ENCODE measurements at regions not wholly inside any gene's neighbourhood (a gene's known extent, or its start where the extent isn't known, plus 50 kb on each side); places are given as distances from the start of the nearest gene placed in this dataset.

DNA sequence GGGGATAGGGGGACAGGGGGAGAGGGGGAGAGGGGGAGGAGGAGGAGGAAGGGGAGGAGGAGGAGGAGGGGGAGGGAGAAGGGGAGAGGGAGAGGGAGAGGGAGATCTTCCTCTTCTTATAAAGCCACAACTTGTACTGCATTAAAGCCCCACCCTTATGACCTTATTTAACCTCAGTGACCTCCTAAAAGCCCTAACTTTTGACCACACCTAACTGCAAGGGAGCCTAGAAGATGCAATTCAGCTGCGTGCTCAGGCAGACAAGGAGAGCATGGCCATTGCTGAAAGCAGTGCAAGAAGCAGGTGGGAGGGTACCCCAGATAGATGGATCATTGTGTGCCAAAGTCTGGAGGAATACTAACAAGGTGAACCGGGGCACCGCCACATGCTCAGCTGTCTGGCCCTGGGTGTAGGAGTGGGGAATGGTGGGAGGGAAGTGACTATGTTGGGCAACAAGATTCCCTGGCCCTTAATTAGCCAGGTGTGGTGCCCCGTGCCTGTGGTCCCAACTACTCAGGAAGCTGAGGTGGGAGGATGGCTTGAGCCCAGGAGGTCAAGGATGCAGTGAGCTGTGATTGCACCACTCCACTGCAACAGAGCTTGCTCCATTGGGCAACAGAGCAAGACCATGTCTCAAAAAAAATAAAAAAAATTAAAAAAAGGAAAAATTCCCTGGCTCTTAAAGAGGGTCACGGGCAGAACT is 125.4 kb upstream of the BOD1 start:
- Histone ChIP-seq H3K4me3 (no peak overlapping the region), H3K4me1 (no peaks in the 10 kb centered on the region), H3K27ac (no peak overlapping the region), H3K27me3 (no peaks in the 10 kb centered on the region), H3K9me3 (no peaks in the 10 kb centered on the region), H3K36me3 (no peaks in the 10 kb centered on the region)
- no peak for DNase-seq
- intact Hi-C loops (cut with DNase I; ENCODE audit: low total_unique reads): no loop called here
- TF ChIP-seq POLR2A (IDR thresholded peaks at IDR 0.05) (no peak), CTCF (IDR thresholded peaks at IDR 0.05) (no peak)

DNA sequence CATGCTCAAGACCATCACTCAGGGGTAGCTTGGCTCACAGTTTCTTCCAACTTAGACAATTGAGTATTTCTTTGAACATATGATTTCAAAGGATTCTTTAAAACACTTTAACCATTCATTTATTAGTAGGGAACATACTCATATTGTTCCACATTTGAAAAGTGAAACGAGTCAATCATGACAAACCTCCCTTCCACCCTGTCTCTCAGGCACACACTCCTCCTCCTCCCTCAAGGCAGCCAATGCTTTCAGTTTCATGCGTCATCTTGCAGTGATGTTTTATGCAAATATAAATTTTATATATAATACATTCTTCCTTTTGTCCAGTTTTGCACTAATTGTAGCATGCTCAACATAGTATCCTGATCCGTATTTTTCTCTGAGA is 126.0 kb upstream of the BOD1 start:
- Histone ChIP-seq H3K36me3 (no peaks in the 10 kb centered on the region), H3K4me3 (no peak overlapping the region), H3K9me3 (no peaks in the 10 kb centered on the region), H3K27ac (no peak overlapping the region), H3K27me3 (no peaks in the 10 kb centered on the region), H3K4me1 (no peaks in the 10 kb centered on the region)
- no peak for TF ChIP-seq CTCF (IDR thresholded peaks at IDR 0.05)
- no peak for TF ChIP-seq POLR2A (IDR thresholded peaks at IDR 0.05)
- no peak for DNase-seq
- intact Hi-C loops (cut with DNase I; ENCODE audit: low total_unique reads): no loop called here

DNA sequence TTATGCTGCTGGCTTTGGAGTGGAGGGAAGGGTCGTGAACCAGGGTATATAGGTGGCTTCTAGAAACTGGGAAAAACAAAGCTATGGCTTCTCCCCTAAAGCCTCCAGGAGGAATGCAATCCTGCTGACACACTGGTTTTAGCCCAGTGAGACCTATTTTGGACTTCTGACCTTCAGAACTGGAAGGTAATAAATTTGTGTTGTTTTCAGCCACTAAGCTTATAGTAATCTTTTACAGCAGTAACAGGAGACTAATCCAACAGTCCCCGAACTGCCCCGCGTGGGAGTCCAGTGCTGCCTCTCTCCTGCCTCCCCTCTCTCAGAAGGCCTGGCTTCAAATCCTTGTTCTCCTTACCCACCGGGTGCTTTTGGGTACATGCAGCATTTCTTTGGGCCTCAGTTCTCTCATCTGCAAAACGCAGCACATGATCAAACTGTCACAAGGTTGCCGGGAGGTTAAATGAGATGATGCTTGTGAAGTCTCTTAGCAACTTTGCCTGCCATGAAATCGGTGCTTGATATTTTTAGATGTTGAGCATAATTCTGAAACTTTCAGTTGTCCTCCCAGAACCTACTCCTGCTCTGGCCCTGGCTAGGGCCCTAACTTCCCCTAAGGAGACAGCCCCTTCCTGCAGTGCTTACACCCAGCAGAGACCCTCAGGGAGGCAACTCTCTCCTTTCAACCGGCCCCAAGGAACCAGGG is 127.3 kb upstream of the BOD1 start:
- Histone ChIP-seq H3K27ac (peak overlapping the region; percentile 37 to 59), H3K9me3 (no peaks in the 10 kb centered on the region), H3K4me3 (no peak overlapping the region), H3K4me1 (no peaks in the 10 kb centered on the region), H3K36me3 (no peaks in the 10 kb centered on the region), H3K27me3 (no peaks in the 10 kb centered on the region)
- DNase-seq: no peak
- TF ChIP-seq CTCF (IDR thresholded peaks at IDR 0.05) (no peak), POLR2A (IDR thresholded peaks at IDR 0.05) (no peak)
- intact Hi-C loops (cut with DNase I; ENCODE audit: low total_unique reads): no loop called here

DNA sequence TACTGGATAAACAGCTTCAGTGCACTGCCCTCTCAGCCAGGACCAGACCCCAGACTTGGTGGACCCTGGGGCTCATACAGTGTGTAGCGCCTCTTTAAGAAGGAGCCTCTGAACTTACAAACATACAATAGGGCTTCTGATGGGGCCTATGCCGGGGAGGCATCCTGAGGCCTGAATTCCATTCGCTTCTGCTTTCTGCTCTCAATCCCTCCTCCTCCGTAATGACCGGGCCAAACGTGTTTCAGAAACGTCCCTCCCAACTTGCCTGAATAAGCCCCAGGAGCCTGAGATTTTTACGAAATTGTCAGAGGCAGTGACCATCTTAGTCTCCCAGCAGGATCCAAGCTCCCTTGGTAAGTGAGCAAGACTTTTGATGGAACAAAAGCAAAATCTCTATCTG is 128.1 kb upstream of the BOD1 start:
- DNase-seq: no peak
- H3K27me3 ChIP-seq: no peaks in the 10 kb centered on the region
- no peaks in the 10 kb centered on the region for H3K9me3 ChIP-seq
- peak overlapping the region; percentile 37 to 59 for H3K27ac ChIP-seq
- TF ChIP-seq POLR2A (IDR thresholded peaks at IDR 0.05): no peak
- no peak for TF ChIP-seq CTCF (IDR thresholded peaks at IDR 0.05)
- no peaks in the 10 kb centered on the region for H3K36me3 ChIP-seq
- H3K4me1 ChIP-seq: no peaks in the 10 kb centered on the region
- no peak overlapping the region for H3K4me3 ChIP-seq
- intact Hi-C loops (cut with DNase I; ENCODE audit: low total_unique reads): no loop called here

DNA sequence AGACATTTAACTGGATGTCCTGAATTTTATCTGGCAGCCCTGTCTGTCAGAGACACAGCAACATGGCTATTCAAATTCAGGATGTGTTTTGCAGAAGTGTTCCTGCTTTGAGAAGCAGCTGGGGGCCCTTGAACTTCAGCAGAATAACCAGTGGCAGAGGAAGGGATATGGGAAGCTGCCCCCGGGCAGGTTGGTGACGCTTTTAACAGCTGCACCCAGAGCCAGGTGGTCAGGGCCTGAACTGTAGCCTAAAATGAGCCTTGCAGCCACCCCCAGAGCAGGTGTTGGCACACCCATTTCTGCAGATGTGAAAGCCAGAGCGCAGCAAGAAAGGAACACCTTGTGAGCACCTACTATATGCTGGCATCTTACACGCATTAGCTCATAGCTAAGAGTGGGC is 128.7 kb upstream of the BOD1 start:
- H3K4me3 ChIP-seq: no peak overlapping the region
- DNase-seq: no peak
- peak overlapping the region in 1 of 2 donors; percentile 37 for H3K27ac ChIP-seq
- no peak for TF ChIP-seq CTCF (IDR thresholded peaks at IDR 0.05)
- no peak for TF ChIP-seq POLR2A (IDR thresholded peaks at IDR 0.05)
- no peaks in the 10 kb centered on the region for H3K9me3 ChIP-seq
- intact Hi-C loops (cut with DNase I; ENCODE audit: low total_unique reads): no loop called here
- H3K27me3 ChIP-seq: no peaks in the 10 kb centered on the region
- no peaks in the 10 kb centered on the region for H3K4me1 ChIP-seq
- H3K36me3 ChIP-seq: no peaks in the 10 kb centered on the region
